ENCODE measurements at regions not wholly inside any gene's neighbourhood (a gene's known extent, or its start where the extent isn't known, plus 50 kb on each side); places are given as distances from the start of the nearest gene placed in this dataset.

GRCh38 chr1:116262207-116262994 is 110.6 kb upstream of the ATP1A1 start:
- Histone ChIP-seq H3K36me3 (replicated peaks in 1 of 2; ENCODE audit: control extremely low read depth in 1 of 2, control insufficient read depth in 1 of 2, extremely low read depth in 1 of 2, insufficient read depth in 2 of 2, low read length in 1 of 2) (no peaks in the 10 kb centered on the region), H4K20me1 (ENCODE audit: control insufficient read depth, insufficient read depth, low read length, poor library complexity, severe bottlenecking) (no peaks in the 10 kb centered on the region), H3K4me2 (replicated peaks; ENCODE audit: low read depth, low read length, poor library complexity, severe bottlenecking) (no peak overlapping the region), H3K9ac (ENCODE audit: low read length) (no peak overlapping the region), H3K27me3 (replicated peaks in 1 of 4; ENCODE audit: control extremely low read depth in 1 of 4, control insufficient read depth in 3 of 4, insufficient read depth in 4 of 4, low read length in 3 of 4) (no peaks in the 10 kb centered on the region), H3K4me1 (ENCODE audit: control insufficient read depth in 2 of 2, insufficient read depth in 2 of 2, low read length in 2 of 2) (peaks cover 0 to 14% of the 10 kb centered on the region in 2 donors), H2AFZ (ENCODE audit: insufficient read depth, low read depth, low read length, poor library complexity, severe bottlenecking) (no peak overlapping the region), H3K27ac (ENCODE audit: low read length in 2 of 2) (no peak overlapping the region), H3K9me3 (ENCODE audit: control extremely low read depth in 1 of 3, control insufficient read depth in 2 of 3, insufficient read depth in 1 of 3, low read length in 2 of 3) (no peaks in the 10 kb centered on the region), H3K4me3 (ENCODE audit: control extremely low read depth in 1 of 5, extremely low read depth in 1 of 5, insufficient read depth in 1 of 5, low read depth in 2 of 5, low read length in 4 of 5) (no peak overlapping the region), H3K79me2 (ENCODE audit: control insufficient read depth, insufficient read depth, low read length) (no peaks in the 10 kb centered on the region)
- Mint-ChIP-seq H3K9me3 (ENCODE audit: insufficient read depth) (no peaks in the 10 kb centered on the region), H3K27ac (no peak overlapping the region), H3K4me1 (peaks cover 20% of the 10 kb centered on the region), H3K4me3 (peak overlapping the region; percentile 4), H3K27me3 (peaks cover 7% of the 10 kb centered on the region)
- ATAC-seq (ENCODE audit: low read depth), result peak; percentile 94
- 26% methylated on average over 3 of the region's 8 CpGs for WGBS (ENCODE audit: insufficient coverage)
- TF ChIP-seq EZH2 (IDR thresholded peaks at IDR 0.05; ENCODE audit: borderline replicate concordance, insufficient read depth, low read depth, low read length, poor library complexity, severe bottlenecking) (no peak), CTCF (IDR thresholded peaks at IDR 0.05) (no peak)
- CTCF ChIA-PET, result no interaction called here
- POLR2A ChIA-PET, result no interaction called here
- intact Hi-C loops (cut with micrococcal nuclease), result no loop called here
- peak; percentile 40 for DNase-seq

DNA sequence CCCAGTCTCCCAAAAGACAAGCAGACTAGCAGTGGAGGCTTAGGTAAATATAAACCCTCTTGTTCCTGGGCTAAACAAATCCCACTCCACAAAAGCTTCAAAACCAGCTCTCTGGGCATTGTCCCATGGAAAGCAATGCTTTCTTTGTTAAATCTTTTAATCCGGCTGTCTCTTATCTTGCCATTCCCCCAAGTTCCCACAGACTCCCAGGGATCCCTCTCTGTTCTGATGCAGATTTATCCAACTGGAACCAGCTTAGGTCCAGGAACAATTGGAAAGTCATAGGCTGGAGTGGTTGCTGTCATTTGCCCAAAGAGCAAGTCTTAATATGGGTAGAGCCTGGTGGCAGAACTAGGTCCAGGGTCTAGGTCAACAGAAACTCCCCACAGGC is 110.1 kb upstream of the ATP1A1 start:
- 100% methylated on average over 1 of the region's 1 CpG for WGBS (ENCODE audit: insufficient coverage)

More for the DNA sequence above, 110.1 kb upstream of the ATP1A1 start:
- Histone ChIP-seq H3K79me2 (ENCODE audit: control insufficient read depth, insufficient read depth, low read length) (no peaks in the 10 kb centered on the region), H3K9me3 (ENCODE audit: control extremely low read depth in 1 of 3, control insufficient read depth in 2 of 3, insufficient read depth in 1 of 3, low read length in 2 of 3) (no peaks in the 10 kb centered on the region), H3K36me3 (replicated peaks in 1 of 2; ENCODE audit: control extremely low read depth in 1 of 2, control insufficient read depth in 1 of 2, extremely low read depth in 1 of 2, insufficient read depth in 2 of 2, low read length in 1 of 2) (no peaks in the 10 kb centered on the region), H3K4me1 (ENCODE audit: control insufficient read depth in 2 of 2, insufficient read depth in 2 of 2, low read length in 2 of 2) (peaks cover 0 to 14% of the 10 kb centered on the region in 2 donors), H3K27ac (ENCODE audit: low read length in 2 of 2) (no peak overlapping the region), H3K4me3 (ENCODE audit: control extremely low read depth in 1 of 5, extremely low read depth in 1 of 5, insufficient read depth in 1 of 5, low read depth in 2 of 5, low read length in 4 of 5) (no peak overlapping the region), H3K4me2 (replicated peaks; ENCODE audit: low read depth, low read length, poor library complexity, severe bottlenecking) (no peak overlapping the region), H4K20me1 (ENCODE audit: control insufficient read depth, insufficient read depth, low read length, poor library complexity, severe bottlenecking) (no peaks in the 10 kb centered on the region), H3K9ac (ENCODE audit: low read length) (no peak overlapping the region), H2AFZ (ENCODE audit: insufficient read depth, low read depth, low read length, poor library complexity, severe bottlenecking) (no peak overlapping the region), H3K27me3 (replicated peaks in 1 of 4; ENCODE audit: control extremely low read depth in 1 of 4, control insufficient read depth in 3 of 4, insufficient read depth in 4 of 4, low read length in 3 of 4) (no peaks in the 10 kb centered on the region)
- ATAC-seq (ENCODE audit: low read depth), result no peak
- Mint-ChIP-seq H3K9me3 (ENCODE audit: insufficient read depth) (no peaks in the 10 kb centered on the region), H3K27ac (no peak overlapping the region), H3K4me1 (peaks cover 20% of the 10 kb centered on the region), H3K27me3 (peaks cover 7% of the 10 kb centered on the region), H3K4me3 (no peak overlapping the region)
- TF ChIP-seq EZH2 (IDR thresholded peaks at IDR 0.05; ENCODE audit: borderline replicate concordance, insufficient read depth, low read depth, low read length, poor library complexity, severe bottlenecking) (no peak), CTCF (IDR thresholded peaks at IDR 0.05) (no peak)
- POLR2A ChIA-PET, result no interaction called here
- no peak for DNase-seq
- CTCF ChIA-PET, result no interaction called here
- intact Hi-C loops (cut with micrococcal nuclease), result no loop called here
